Transverse colon (tissue), 4 donors: ENCODE measurements at regions not wholly inside any gene's neighbourhood (a gene's known extent, or its start where the extent isn't known, plus 50 kb on each side); places are given as distances from the start of the nearest gene placed in this dataset.

Experiments used
- DNase-seq: peaks from one replicate; pipeline ENCODE4 v3.0.0-alpha.2; 2019
- H3K27ac ChIP-seq, 4 donors: fragments of 200-600 bp; sonication (generic); 2 replicates each; pipeline ENCODE4 v1.5.1; 2016 to 2018; ENCODE audit warnings: inconsistent platforms in 4 of 4
- H3K27me3 ChIP-seq: fragments of 200-600 bp; sonication (generic); 2 replicates; pipeline ENCODE4 v1.5.1; 2017; ENCODE audit warnings: inconsistent platforms
- H3K36me3 ChIP-seq, 4 donors: fragments of 200-600 bp; sonication (generic); 2 replicates each; pipeline ENCODE4 v1.5.1; 2017 to 2019; ENCODE audit warnings: inconsistent platforms in 4 of 4
- H3K4me1 ChIP-seq, 4 donors: fragments of 200-600 bp; sonication (generic); 2 replicates each; pipeline ENCODE4 v1.5.1; 2017 to 2020; ENCODE audit warnings: inconsistent platforms in 4 of 4
- H3K4me3 ChIP-seq, 4 donors: fragments of 200-600 bp; sonication (generic); 1 replicate in 1 of 4; 2 replicates in 3 of 4; pipeline versions ENCODE4 v1.5.1 to v1.6.1; 2017 to 2019; ENCODE audit warnings: inconsistent platforms in 4 of 4
- H3K9me3 ChIP-seq, 2 donors: fragments of 200-600 bp; sonication (generic); 2 replicates each; pipeline ENCODE4 v1.5.1; 2017 to 2019; ENCODE audit warnings: inconsistent platforms in 2 of 2
- CTCF ChIP-seq, 5 experiments: fragments of 200-600 bp in 3 of 5; fragments of 450-650 bp in 2 of 5; sonication (generic) in 3 of 5; IDR thresholded peaks; 1 replicate in 2 of 5; 2 replicates in 3 of 5; pipeline ENCODE4 v1.5.1; 2016 to 2017; ENCODE audit warnings: antibody characterized with exemption in 5 of 5, inconsistent platforms in 3 of 5, mild to moderate bottlenecking in 2 of 5, moderate library complexity in 1 of 5
- EP300 ChIP-seq: sonication (generic); formaldehyde crosslinking; IDR thresholded peaks from one replicate; pipeline ENCODE4 v1.6.1; 2017; ENCODE audit warnings: antibody characterized with exemption, low read depth
- POLR2A ChIP-seq: fragments of 450-650 bp; IDR thresholded peaks from one replicate; pipeline ENCODE4 v1.6.1; 2016; ENCODE audit warnings: antibody characterized with exemption, mild to moderate bottlenecking, moderate library complexity
- POLR2AphosphoS5 ChIP-seq, 3 donors: sonication (generic); formaldehyde crosslinking; IDR thresholded peaks; one replicate each; pipeline ENCODE4 v1.6.1; 2016; ENCODE audit warnings: antibody characterized with exemption in 3 of 3
- WGBS, 2 donors: methylation state at CpG; one replicate each; pipeline ENCODE4 v1.1.5; 2018; ENCODE audit warnings: low coverage in 1 of 2; 5-methylcytosine and 5-hydroxymethylcytosine counted together
- in situ Hi-C, 4 donors: fragments of 200-750 bp; cut with MboI; loops; one replicate each; pipeline versions ENCODE4 v1.15.0 to v1.15.1; 2017; ENCODE audit warnings: low sequenced_read_pairs in 3 of 4, low pct_ligation_motif_present in 1 of 4, low pct_unique_long_range_greater_than_20kb in 1 of 4
- intact Hi-C: fragments of 100-400 bp; cut with DNase I; formaldehyde crosslinking; loops from one replicate; pipeline ENCODE4 v1.15.1; 2023; ENCODE audit warnings: low total_unique reads

DNA sequence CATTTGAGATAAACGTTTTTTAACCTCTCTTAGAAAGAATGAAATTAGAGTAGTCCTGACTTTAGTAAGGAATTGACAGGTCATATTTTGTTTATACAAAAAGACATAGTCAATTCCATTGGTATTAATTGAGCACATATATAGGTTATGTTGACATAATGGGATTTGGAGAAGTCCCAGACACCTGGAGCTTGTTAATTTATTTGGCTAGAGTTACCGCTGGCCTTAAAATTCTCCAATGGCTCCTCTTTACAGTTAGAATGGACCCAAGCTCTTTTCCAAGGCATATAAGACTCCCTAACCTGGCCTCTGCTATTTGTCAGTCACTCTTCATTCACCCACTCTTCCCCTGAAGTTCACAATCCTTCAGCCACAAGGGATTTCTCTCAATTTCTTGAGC is 221.3 kb downstream of the CBLN4 start:
- in situ Hi-C loops, result no loop called here
- no peak overlapping the region for H3K4me3 ChIP-seq
- no peaks in the 10 kb centered on the region for H3K27me3 ChIP-seq
- H3K36me3 ChIP-seq, result no peaks in the 10 kb centered on the region
- intact Hi-C loops, result no loop called here
- WGBS, 2 donors, result 44 to 61% methylated on average over 2 of the region's 2 CpGs
- DNase-seq, result no peak
- no peak overlapping the region for H3K27ac ChIP-seq
- no peak for TF ChIP-seq EP300
- TF ChIP-seq POLR2AphosphoS5 (IDR thresholded peaks at IDR 0.05), result no peak
- no peak for TF ChIP-seq CTCF (IDR thresholded peaks at IDR 0.05)
- TF ChIP-seq POLR2A, result no peak
- H3K4me1 ChIP-seq, result no peaks in the 10 kb centered on the region
- H3K9me3 ChIP-seq, result no peaks in the 10 kb centered on the region

- WGBS, 2 donors, result 68 to 71% methylated on average over 3 of the region's 3 CpGs
- TF ChIP-seq EP300 (no peak), POLR2A (no peak), POLR2AphosphoS5 (IDR thresholded peaks at IDR 0.05) (no peak), CTCF (IDR thresholded peaks at IDR 0.05) (no peak)
- H3K4me3 ChIP-seq, result no peak overlapping the region
- no peaks in the 10 kb centered on the region for H3K9me3 ChIP-seq
- no peaks in the 10 kb centered on the region for H3K4me1 ChIP-seq
- in situ Hi-C loops, result no loop called here
- H3K27me3 ChIP-seq, result no peaks in the 10 kb centered on the region
- H3K27ac ChIP-seq, result no peak overlapping the region
- intact Hi-C loops, result no loop called here
- DNase-seq, result no peak
- H3K36me3 ChIP-seq, result no peaks in the 10 kb centered on the region
Observed at GRCh38 chr20:55783381-55783780, 221.9 kb downstream of the CBLN4 start.

GRCh38 chr20:55782912-55783253 is 222.4 kb downstream of the CBLN4 start:
- WGBS, 2 donors, result 59 to 61% methylated on average over 7 to 8 of the region's 8 CpGs
- in situ Hi-C loops, result no loop called here
- H3K9me3 ChIP-seq, result no peaks in the 10 kb centered on the region
- intact Hi-C loops, result no loop called here
- TF ChIP-seq POLR2AphosphoS5 (IDR thresholded peaks at IDR 0.05), result no peak
- TF ChIP-seq POLR2A, result no peak
- no peak for TF ChIP-seq EP300
- TF ChIP-seq CTCF (IDR thresholded peaks at IDR 0.05), result no peak
- no peak overlapping the region for H3K27ac ChIP-seq
- H3K36me3 ChIP-seq, result no peaks in the 10 kb centered on the region
- no peak overlapping the region for H3K4me3 ChIP-seq
- H3K27me3 ChIP-seq, result no peaks in the 10 kb centered on the region
- H3K4me1 ChIP-seq, result no peaks in the 10 kb centered on the region
- no peak for DNase-seq

DNA sequence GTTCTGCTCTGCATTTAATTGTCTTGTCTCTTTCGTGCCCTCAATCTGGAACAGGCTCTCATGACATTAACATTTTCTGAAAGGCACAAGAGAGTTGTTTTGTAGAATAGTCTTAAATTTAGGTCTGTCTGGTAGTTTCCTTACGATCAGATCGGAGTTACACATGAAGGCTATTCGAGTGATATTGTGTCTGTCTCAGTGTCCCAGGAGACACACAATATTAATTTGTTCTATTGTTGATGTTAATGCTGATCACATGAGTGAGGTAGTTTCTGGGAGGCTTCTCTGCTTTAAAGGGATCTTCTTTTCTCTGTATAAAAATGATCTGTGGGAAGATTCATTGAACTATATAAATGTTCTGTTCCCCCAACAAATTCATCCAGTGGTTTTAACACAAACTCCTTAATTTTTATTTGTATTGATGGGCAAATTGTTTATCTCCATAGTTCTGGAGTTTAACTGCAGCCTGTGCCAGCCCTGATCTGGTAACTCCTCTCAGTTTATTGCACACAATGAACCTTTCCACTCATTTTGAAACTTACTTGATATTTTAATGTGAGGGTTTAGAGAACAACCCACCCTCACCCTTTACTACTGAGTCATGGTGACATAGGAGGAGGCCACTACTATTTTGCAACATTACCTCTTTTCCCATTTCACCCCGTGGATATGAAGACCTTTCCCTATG is 223.0 kb downstream of the CBLN4 start:
- no peak for TF ChIP-seq EP300
- no peak for TF ChIP-seq CTCF (IDR thresholded peaks at IDR 0.05)
- no peak for TF ChIP-seq POLR2AphosphoS5 (IDR thresholded peaks at IDR 0.05)
- TF ChIP-seq POLR2A, result no peak
- 78 to 85% methylated on average over 4 to 5 of the region's 5 CpGs for WGBS, 2 donors
- Histone ChIP-seq H3K27me3 (no peaks in the 10 kb centered on the region), H3K9me3 (no peaks in the 10 kb centered on the region), H3K4me3 (no peak overlapping the region), H3K4me1 (no peaks in the 10 kb centered on the region), H3K36me3 (no peaks in the 10 kb centered on the region), H3K27ac (no peak overlapping the region)
- in situ Hi-C loops (no loop called here), intact Hi-C loops (no loop called here)
- DNase-seq, result no peak
